ENCODE measurements at regions not wholly inside any gene's neighbourhood (a gene's known extent, or its start where the extent isn't known, plus 50 kb on each side); places are given as distances from the start of the nearest gene placed in this dataset.

GRCh38 chr5:35357973-35358372, 127.7 kb upstream of the PRLR start:
- Histone ChIP-seq H3K9me2 (replicated peaks; ENCODE audit: low read length) (no peaks in the 10 kb centered on the region), H3K36me3 (ENCODE audit: low read depth, low read length) (no peaks in the 10 kb centered on the region), H3K79me2 (ENCODE audit: low read length) (no peaks in the 10 kb centered on the region), H3K9me3 (ENCODE audit: low read length) (no peaks in the 10 kb centered on the region), H3K4me3 (ENCODE audit: low read length) (no peak overlapping the region), H3K27ac (ENCODE audit: low read length) (no peak overlapping the region), H3K9ac (ENCODE audit: low read length) (no peak overlapping the region), H3K4me1 (ENCODE audit: insufficient read depth, low read length) (no peaks in the 10 kb centered on the region), H2AFZ (ENCODE audit: low read length) (no peak overlapping the region), H3K27me3 (ENCODE audit: low read length) (peaks cover 31% of the 10 kb centered on the region; the same call in 1 of the 2 replicates), H4K20me1 (ENCODE audit: low read length) (no peaks in the 10 kb centered on the region), H3F3A (ENCODE audit: low read length, unreplicated experiment) (no peaks in the 10 kb centered on the region), H3K4me2 (ENCODE audit: low read length) (no peak overlapping the region)
- BruUV-seq (replicated peaks), result no TSS peak
- ChIA-PET POLR2A (ENCODE audit: unreplicated experiment) (no interaction called here), CTCF (no interaction called here)
- ATAC-seq (no peak), DNase-seq (no peak)
- intact Hi-C loops (cut with micrococcal nuclease), result no loop called here
- TF ChIP-seq EZH2phosphoT487 (IDR thresholded peaks at IDR 0.05; ENCODE audit: borderline replicate concordance, low read length), result no peak
- no peak for TF ChIP-seq CTCF (conservative IDR thresholded peaks at IDR 0.05; ENCODE audit: low read depth, low read length)
- TF ChIP-seq EZH2 (IDR thresholded peaks at IDR 0.05; ENCODE audit: low read length, unreplicated experiment), result no peak

GRCh38 chr5:35356725-35357124, 126.4 kb upstream of the PRLR start:
- POLR2A ChIA-PET (ENCODE audit: unreplicated experiment), result no interaction called here
- H3K4me1 ChIP-seq (ENCODE audit: insufficient read depth, low read length), result no peaks in the 10 kb centered on the region
- H3K4me3 ChIP-seq (ENCODE audit: low read length), result no peak overlapping the region
- no peaks in the 10 kb centered on the region for H3K9me3 ChIP-seq (ENCODE audit: low read length)
- H3K4me2 ChIP-seq (ENCODE audit: low read length), result no peak overlapping the region
- CTCF ChIA-PET, result no interaction called here
- no TSS peak for BruUV-seq (replicated peaks)
- DNase-seq (no peak), ATAC-seq (no peak)
- no peak overlapping the region for H3K9ac ChIP-seq (ENCODE audit: low read length)
- intact Hi-C loops (cut with micrococcal nuclease), result no loop called here
- no peak overlapping the region for H3K27ac ChIP-seq (ENCODE audit: low read length)
- H4K20me1 ChIP-seq (ENCODE audit: low read length), result no peaks in the 10 kb centered on the region
- peaks cover 25% of the 10 kb centered on the region; the same call in 1 of the 2 replicates for H3K27me3 ChIP-seq (ENCODE audit: low read length)
- H3F3A ChIP-seq (ENCODE audit: low read length, unreplicated experiment), result no peaks in the 10 kb centered on the region
- no peaks in the 10 kb centered on the region for H3K36me3 ChIP-seq (ENCODE audit: low read depth, low read length)
- TF ChIP-seq EZH2 (IDR thresholded peaks at IDR 0.05; ENCODE audit: low read length, unreplicated experiment) (no peak), EZH2phosphoT487 (IDR thresholded peaks at IDR 0.05; ENCODE audit: borderline replicate concordance, low read length) (no peak), CTCF (conservative IDR thresholded peaks at IDR 0.05; ENCODE audit: low read depth, low read length) (no peak)
- H3K79me2 ChIP-seq (ENCODE audit: low read length), result no peaks in the 10 kb centered on the region
- no peak overlapping the region for H2AFZ ChIP-seq (ENCODE audit: low read length)
- no peaks in the 10 kb centered on the region for H3K9me2 ChIP-seq (replicated peaks; ENCODE audit: low read length)

DNA sequence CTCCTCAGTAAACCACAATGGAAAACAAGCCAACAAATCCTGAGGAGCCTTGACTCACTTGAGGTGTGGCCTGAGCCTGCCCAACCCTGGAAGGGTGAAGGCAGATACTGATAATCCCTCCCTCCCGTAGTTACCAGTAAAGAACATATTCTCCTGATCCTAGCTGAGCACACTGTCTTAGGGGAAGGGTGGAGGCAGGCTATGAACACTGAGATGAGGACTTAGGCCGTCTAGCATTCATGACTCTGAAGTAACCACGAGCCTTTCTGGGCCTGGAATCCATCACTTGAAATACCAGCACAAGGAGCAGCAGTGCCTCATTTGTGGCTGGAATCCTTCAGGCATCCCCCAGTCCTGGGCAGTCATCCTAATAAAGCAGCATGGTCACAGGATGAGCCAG, 124.5 kb upstream of the PRLR start:
- ChIA-PET CTCF (no interaction called here), POLR2A (ENCODE audit: unreplicated experiment) (no interaction called here)
- DNase-seq, result peak; percentile 31
- Histone ChIP-seq H3K4me1 (ENCODE audit: insufficient read depth, low read length) (no peaks in the 10 kb centered on the region), H3K79me2 (ENCODE audit: low read length) (no peaks in the 10 kb centered on the region), H3F3A (ENCODE audit: low read length, unreplicated experiment) (no peaks in the 10 kb centered on the region), H3K4me2 (ENCODE audit: low read length) (no peak overlapping the region), H3K9me2 (replicated peaks; ENCODE audit: low read length) (no peaks in the 10 kb centered on the region), H3K36me3 (ENCODE audit: low read depth, low read length) (no peaks in the 10 kb centered on the region), H4K20me1 (ENCODE audit: low read length) (no peaks in the 10 kb centered on the region), H3K9ac (ENCODE audit: low read length) (no peak overlapping the region), H3K27me3 (ENCODE audit: low read length) (peaks cover 7% of the 10 kb centered on the region; the same call in 1 of the 2 replicates), H3K27ac (ENCODE audit: low read length) (no peak overlapping the region), H3K4me3 (ENCODE audit: low read length) (no peak overlapping the region), H2AFZ (ENCODE audit: low read length) (no peak overlapping the region), H3K9me3 (ENCODE audit: low read length) (no peaks in the 10 kb centered on the region)
- ATAC-seq, result no peak
- intact Hi-C loops (cut with micrococcal nuclease), result no loop called here
- BruUV-seq (replicated peaks), result no TSS peak
- TF ChIP-seq EZH2phosphoT487 (IDR thresholded peaks at IDR 0.05; ENCODE audit: borderline replicate concordance, low read length) (no peak), CTCF (conservative IDR thresholded peaks at IDR 0.05; ENCODE audit: low read depth, low read length) (no peak), EZH2 (IDR thresholded peaks at IDR 0.05; ENCODE audit: low read length, unreplicated experiment) (no peak)

Data from PC-3 (cell line).